GM18502 (cell line): ENCODE measurements at regions not wholly inside any gene's neighbourhood (a gene's known extent, or its start where the extent isn't known, plus 50 kb on each side); places are given as distances from the start of the nearest gene placed in this dataset.
A peak's percentile ranks its signal among the peaks of the same experiment; 100 is the strongest.

Source experiments
- ATAC-seq: cut with Tn5 transposase; IDR thresholded peaks from one replicate; pipeline ENCODE4 v1.9.1; 2021; ENCODE audit warnings: mild to moderate bottlenecking; ENCODE audit not compliant: unreplicated experiment, poor library complexity

DNA sequence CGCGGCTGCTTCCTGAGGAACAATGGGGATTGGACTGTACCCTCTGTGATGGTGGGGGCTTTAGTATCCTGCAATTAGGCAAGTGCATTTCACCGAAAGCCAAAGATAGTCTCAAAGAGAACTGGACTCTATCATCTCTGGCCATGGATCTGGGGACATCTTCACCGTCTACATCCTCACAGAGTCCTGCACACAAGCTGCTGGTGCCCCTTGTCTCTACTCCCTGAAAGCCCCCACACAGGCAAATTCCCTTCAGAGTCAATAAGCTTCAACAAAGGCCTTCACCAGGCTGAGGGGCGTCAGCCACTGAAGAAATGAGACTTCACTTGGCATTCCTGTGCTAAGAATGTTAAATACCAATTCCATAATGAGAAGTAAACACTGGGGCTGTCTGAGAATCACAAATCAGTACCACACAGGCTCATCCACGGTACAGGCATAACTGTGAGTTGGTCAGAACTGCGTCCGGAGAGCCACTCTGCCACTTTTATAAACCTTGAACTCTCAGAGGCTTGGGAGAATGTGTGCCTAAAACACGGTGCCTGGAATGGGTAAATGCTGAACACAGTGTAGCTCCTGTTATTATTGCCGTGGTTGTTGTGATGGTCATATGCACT is 432.7 kb downstream of the ZNF521 start:
- no peak for ATAC-seq

DNA sequence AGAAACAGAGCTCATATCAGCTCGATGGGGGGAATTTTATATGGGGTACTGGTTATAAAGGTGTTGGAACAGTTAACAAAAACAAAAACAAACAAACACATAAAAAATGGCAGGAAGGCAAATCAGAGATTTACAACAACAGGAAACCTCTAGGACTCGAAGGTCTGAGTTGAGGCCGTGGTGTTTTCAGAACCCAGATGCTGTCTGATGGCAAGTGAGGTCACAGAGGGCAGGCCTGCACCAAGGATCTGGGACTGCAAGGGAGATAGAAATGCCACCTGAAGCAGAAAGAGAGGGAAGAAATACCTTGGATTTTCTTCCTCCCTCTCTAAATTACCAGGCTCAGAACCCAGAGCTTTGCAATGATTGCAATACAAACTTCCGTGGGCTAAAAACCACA is 429.5 kb downstream of the ZNF521 start:
- ATAC-seq = peak; percentile 52

DNA sequence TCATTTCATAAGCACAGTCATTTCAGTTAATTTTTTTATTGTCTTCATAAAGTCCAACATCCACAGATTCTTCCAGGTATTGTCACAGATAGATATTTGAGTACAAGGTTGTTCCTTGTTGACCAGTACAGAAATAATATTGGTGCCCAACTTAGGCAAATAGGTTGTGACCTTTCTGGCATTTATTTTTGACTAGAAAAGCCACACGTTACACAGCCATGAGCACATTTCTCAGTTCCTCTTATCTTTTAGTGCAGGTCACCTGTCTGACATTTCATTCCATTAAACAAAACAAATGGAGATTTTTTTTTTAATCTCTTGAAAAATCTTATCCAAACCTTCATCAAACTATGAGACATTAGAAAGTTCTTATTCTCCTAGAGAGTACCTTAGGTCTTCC is 428.8 kb downstream of the ZNF521 start:
- peak; percentile 90 for ATAC-seq

DNA sequence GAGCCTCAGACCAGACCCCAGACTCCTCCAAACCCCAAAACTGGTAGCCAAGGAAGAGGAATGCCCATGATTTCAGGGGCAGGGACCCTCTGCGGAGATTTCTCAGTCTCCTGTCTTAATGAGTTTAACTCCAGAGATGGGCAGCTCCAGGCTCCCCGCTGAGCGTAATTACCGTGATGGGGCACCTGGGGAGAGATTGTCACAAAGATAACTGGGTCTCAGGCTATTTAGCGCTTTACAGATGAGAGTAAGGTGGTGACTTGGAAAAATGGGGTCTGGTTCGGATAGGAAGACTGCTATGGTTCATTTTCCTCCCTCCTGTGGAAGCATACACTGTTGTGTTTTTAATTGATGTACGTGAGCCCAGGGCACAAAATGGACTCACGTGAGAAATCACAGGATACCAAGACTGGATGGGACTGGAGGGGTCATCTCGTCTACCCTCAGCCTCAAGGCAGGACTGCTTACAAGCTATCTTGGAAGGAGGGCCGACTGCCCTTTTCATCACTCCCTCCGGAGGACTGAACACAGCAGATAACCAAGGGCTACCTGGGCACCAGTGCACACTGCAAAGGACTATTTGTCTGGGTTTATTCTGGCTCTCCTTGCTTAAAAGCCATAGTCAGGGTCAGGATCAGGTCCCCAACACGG is 427.8 kb downstream of the ZNF521 start:
- ATAC-seq = no peak

DNA sequence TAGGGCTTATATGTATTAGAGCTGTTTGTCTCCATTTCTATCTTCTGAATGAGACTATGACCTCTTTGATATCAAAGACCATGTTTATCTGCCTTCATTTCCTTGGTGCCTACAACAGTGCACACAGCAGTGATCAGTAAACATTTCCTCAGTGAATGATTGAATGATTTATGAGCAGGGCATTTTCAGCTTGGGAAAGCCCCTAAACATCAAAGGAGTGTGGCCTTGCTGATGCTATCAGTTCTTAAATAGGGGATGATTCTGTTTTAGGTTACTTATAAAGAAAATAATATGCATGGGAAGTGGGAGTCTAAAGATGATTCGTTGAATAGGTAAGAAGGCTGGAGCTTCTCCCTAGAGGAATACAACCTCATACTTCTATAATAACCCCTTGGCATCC is 425.3 kb downstream of the ZNF521 start:
- no peak for ATAC-seq

DNA sequence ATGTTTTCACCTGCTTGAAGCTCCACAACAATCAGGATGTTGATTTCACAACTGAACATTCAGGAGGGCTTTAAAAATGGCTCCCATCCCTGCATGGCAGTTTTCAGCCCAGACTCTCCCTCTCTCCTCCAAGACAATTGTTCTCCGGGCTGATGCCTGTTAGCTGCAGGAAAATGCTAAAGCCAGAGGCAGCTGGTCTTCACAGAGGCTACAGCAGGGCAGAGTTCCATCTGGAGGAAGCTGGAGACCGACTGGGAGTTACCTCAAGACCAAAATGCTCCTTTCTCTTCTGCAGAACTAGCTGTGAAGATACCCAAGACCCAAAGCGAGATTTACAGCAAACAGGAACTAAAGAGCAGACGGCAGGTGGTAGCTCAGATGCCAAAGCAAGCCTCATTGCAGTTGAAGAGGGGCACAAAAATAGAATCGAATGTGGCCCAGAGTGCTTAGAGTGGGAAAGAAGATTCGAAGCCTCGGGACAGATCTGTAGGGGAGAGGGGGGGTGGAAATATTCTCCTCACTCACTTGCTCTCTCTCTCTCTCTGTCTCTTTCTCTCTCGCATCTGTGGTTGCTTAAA is 423.6 kb downstream of the ZNF521 start:
- ATAC-seq = peak; percentile 40

DNA sequence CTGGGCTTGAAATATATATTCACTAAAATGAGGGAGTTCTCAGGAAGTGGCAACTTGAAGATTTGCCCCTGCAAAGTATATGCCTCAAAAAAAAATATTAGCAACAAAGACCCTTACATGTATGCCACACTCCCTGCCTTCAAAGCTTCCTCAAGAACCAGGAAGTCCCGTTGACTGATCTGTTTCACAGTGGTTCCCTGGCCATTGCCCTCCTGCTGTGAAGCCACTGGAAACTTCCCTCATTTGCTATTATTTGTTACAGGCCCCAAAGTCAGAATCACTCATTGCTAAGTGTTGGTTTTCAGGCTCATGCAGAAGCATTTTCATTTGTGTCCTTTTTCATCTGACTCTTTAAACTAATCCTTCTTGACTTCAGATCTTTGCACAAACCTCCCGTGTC is 421.5 kb downstream of the ZNF521 start:
- no peak for ATAC-seq

DNA sequence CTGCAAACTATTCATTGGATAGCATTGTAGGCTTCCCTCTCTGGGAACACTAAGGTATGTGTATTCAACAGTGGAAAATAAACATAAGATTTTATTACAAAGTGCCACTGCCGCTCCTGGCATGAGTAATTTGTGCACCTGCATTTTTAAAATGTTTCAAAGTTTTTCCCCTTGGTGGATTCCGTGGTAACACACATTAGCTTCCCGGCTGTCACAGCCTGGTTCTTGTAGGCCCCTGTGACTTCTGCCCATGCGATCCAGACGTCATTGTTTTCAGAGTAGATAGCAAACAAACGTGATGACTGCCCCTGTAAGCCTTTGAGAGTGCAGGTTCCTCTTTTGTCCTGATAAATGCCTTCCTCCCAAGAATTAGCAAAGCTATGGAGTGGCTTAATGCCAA is 421.0 kb downstream of the ZNF521 start:
- no peak for ATAC-seq

DNA sequence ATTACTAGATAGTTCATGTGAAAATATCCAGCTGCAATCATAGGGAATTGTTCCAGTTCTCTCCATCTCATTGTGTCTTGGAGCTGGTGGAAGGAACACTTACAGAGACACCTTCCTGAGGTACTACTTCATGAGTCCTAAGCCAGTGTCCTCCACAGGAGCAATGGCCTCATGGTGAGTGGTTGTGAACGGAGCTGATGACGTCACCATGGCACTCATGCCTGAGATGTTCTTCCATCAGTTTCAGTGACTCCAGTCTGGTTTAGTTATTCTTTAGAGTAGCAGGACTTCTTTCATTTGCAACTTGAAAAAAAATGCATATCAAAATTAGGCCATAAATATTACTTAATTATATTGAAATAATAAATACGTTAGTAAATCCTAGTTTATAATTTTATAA is 418.6 kb downstream of the ZNF521 start:
- no peak for ATAC-seq

DNA sequence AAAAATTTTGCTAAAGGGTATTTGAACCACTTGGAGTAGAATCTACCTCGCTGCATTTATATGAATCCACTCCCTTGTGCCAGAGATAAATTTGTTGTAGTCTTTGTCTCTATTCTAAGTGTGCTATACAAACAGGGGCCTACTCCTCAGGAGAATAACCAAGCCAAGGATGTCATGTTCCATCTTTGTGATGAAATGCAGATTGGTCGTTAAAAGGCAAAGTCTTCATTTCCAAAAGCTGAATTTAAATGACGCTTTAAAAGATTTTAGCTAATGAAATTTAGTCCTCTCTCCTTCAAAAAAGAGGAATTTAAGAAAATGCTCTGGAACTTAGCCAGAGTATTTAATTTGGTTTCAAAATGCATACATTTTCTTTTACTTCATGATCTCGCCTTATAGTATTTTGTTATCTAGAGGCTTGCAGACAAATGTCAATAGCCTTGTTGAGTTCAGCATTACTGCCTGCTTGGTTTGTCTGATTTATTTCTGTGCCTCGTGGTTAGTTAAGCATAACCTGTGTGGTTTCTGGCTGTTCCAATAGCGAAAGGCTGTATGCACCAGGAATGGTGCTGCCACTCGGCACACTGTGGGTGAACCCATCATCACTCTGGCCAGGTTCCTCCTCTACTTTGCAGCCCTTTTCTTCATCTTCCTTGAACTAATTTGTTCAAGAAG is 417.6 kb downstream of the ZNF521 start:
- ATAC-seq = no peak

DNA sequence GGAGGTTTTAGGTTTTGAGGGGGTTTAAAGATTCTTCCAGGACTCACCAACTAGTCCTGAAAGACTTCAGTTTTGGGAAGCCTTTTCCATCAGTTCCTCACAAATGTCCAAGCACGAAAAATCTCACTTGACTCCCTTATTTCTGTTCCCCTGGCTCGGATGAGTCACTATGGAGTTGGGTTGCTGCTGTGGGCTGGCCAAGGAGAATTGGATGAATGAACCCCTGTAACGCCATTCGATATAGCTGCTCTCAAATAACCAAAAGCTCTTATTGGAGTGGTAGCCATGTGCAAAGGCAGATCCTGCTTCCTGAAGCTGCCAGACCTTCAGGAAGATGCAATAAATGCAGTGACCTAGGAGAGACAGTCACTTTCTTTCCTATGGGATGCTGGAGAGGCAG is 417.0 kb downstream of the ZNF521 start:
- no peak for ATAC-seq

DNA sequence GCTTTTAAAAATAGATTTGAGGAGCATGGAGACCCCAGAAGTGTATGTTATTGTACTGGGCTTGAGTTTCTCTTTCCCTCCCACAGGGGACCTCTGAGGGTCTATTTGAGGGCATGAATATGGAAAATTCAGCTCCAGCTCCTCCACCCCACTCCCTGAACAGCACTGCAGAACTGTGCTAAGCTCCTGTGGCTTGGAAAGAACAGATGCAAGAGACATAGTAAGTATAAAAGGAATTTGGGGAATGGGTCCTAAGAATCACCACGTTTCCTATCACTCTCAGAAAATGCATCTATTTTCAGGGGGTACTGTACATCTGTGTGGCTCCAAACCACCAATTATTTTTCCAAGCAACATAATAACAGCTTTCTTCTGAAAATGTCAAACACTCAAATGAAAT is 416.1 kb downstream of the ZNF521 start:
- no peak for ATAC-seq

DNA sequence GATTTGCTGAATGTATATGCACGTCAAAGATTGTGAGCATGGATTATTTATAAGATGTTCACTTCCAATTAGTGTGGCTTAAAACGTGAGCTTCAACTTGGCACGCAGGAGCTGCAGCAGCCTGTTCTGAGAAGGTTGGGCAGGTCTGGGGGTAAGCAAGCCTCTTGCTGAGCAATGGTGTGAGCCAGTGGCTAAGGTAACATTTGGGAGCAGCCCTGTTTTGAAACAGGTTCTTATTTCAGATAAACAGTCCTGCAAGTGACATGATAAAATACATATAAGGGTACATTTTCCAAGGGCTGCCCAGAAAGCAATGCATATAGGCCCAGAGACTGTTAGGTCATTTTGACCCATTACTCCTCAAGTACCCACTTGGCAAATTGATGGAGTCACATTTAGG is 415.3 kb downstream of the ZNF521 start:
- no peak for ATAC-seq

DNA sequence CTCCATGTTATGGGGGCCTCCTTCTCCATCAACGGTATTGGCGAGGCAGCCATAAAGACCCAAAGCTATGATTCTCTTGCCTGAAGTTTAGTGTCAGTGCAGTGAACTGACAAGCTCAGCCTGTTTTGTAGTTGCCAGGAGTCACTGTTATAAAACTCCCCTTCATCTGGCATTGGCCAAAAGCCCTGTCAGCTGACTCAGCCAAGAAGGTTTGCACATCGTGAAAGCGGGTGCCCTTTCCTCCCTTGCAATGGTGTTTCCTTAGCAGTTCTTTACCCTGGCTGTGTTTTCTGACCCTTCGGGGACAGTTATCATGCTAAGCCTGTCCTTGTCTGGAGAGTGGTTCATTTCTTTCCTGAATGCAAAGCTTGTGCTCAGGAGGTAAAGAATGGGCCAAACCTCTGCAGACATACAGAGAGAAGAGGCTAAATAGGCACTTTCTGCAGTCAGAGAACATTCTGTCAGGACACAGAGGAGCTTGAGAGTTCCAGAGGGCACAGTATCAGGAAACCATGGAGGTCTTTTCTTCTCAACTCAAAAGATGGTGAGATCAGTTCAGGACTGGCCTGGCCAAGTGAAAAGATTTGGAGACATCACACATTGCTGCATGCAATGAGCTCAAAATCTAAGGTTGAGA is 414.2 kb downstream of the ZNF521 start:
- no peak for ATAC-seq

DNA sequence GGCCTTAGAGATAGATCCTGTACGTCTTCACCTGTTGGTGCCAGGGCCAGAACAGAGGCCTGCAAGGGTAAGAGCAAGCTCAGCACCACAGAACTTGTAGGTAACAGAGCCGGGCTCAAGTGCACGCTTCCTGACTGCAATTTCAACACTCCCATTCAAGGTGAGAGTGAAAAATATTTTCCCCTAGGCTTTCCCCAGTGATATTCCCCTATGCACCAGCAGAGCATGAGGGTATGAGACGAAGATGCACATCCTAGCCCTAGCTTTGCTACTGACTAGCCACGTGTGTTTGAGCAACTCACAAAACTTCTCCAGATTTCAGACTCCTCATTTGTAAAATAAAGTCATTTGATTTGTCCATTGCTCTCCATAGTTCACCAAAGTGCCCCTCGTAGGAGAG is 411.6 kb downstream of the ZNF521 start:
- no peak for ATAC-seq

DNA sequence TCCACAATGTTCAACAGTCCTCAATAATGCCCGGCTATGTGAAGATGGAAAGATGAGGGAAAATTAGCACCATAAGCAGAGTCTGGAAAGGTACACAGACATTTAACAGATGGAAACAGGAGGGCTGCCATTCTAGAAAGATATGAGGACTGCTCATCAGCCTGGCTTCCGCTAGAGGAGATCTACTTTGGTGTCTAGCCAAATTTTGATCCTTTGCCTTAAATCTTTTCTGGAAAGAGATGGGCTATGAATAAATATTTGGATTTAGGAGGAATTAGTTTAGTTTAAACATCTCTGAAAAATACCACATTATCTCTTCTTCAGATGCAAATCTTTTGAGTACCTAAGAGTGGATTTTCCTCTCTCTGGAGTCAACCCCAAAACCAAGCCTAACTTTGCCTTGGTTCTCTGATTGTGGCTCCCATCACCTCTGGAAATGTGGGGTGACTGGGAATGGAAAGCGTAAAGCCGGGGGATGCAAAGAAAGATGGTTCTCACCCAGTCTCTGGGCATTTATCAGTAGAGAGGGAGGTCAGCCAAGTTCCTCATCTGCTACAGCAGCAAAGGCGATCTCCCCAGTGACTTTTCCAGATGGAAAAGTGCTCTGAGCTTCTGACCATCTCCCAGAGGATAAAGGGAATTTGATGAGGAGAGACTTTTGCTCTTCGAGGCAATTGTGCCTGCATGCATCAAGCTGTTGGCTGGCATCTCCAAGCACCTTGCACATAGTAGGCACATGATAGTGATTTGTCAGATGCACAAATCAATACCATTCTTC is 410.6 kb downstream of the ZNF521 start:
- no peak for ATAC-seq

DNA sequence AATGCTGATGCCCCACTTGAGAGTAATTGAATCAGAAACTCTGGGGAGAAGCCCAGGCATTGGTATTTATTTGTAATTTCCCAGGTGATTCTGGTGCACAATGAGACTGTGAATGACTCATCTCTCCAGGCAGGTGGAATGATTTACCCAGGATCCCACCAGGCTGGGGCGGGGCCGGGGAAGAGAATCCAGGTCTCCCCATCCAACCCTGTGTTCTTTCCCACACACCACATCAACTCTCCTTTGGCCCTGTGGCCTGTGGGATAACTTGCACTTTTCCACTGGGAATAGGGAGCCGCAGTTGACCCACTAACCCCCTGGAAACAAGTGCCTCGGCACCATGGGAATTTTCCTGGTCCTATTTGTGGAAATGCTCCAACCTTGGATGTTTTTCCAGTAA is 409.8 kb downstream of the ZNF521 start:
- ATAC-seq = no peak

DNA sequence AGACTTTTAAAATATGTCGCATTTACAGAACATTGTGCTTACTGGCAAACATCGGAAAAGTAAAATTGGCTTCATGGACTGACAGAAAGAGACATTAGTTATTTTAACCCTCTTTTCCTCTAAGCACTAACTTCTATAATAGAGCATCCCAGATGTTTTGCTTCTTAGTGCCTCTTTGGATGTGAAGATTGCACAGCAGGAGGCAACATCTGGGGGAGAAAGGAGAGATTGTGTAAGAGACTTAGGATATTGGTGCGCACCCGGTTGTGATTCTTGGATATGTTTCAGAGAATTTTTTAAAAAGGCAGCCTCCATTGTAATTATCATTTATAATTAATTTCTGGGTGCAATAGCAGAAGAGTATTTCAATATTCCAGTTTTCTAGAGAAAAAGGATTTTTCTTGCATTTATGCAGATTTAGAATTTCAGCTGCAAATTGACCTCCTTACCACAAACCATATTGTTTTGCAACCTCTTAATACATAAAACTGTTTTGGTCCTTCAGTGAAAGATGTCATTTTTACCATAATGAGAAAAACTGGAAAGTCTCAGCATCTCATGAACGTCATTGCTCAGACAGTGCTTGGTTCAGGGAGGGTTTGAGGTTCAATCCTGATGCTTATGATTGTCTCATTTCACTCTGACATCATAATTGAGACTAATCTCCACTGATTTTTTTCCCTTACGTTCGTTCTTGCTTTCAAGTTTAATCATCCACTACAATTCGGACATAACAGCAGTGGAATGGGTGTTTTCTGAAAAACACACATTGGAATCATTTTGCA is 404.3 kb downstream of the ZNF521 start:
- ATAC-seq = no peak

DNA sequence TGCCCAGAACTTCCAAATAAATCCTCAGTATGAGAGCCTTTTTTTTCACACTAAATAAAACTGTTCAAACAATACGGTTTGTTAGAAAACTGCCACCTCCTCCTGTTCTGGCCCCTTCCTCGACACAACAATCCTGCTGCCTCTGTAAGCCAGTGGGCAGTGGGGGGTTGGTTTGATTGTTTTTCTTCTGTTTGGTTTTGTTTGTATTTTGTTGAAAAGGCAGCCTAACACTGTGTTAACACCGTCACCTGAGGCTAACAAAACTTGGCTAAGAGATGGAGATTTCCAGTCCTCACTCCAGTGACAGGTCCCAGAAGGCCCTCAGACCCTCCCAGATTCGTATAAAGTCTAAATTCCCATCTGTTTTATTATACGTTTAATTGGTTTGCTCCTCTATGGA is 402.1 kb downstream of the ZNF521 start:
- ATAC-seq = no peak

DNA sequence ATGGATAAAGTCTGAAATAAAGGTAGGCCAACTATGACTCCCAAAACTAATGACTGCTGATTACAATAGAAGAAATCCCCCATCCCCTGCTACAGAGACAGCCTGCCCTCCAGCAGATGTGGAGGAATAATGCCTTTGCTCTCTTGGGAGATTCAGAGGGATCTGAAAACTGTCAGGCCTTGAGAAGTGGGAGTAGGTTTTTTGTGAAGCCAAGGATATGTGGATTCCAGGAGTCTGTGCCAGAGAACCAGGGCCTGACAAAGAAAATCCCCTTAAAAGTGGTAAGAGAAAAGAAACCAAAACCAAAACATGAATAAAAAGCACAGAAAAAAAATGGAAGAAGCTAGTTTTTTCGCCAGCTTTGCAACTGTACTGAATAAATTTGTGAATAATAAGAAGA is 397.6 kb downstream of the ZNF521 start:
- ATAC-seq = no peak
